ENCODE measurements at regions not wholly inside any gene's neighbourhood (a gene's known extent, or its start where the extent isn't known, plus 50 kb on each side); places are given as distances from the start of the nearest gene placed in this dataset.

DNA sequence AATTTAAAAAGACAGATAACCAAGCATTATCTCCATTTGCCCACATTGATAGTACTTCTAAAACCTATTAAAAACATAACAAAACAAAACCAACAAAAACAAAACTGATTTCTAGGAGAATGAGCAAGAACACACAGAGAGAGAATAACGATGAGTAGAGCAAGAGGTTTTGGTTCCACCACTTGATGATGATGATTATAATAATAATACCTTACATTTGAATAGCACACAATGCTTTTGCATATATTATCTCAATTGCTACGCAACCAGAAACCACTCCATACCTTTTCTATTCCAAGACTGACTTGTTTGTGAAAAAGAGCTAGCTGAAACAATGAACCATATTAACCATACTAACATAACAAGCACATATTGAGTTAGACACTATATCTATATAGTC is 1090.9 kb downstream of the SH3BGRL start:
- BruUV-seq (replicated peaks) = no TSS peak
- DNase-seq (ENCODE audit: unreplicated experiment) = no peak
- Mint-ChIP-seq H3K27me3 (ENCODE audit: insufficient read depth, unreplicated experiment) (peaks cover 5% of the 10 kb centered on the region), H3K36me3 (ENCODE audit: insufficient read depth, unreplicated experiment) (no peaks in the 10 kb centered on the region), H3K27ac (ENCODE audit: low read depth, unreplicated experiment) (no peak overlapping the region), H3K9me3 (ENCODE audit: unreplicated experiment) (peaks cover 7% of the 10 kb centered on the region), H3K4me1 (ENCODE audit: insufficient read depth, unreplicated experiment) (no peaks in the 10 kb centered on the region), H3K4me3 (ENCODE audit: unreplicated experiment) (no peak overlapping the region)
- CTCF ChIA-PET = no interaction called here
- no peak for TF ChIP-seq CTCF (IDR thresholded peaks at IDR 0.05; ENCODE audit: unreplicated experiment)
- intact Hi-C loops (cut with micrococcal nuclease) = no loop called here
- POLR2A ChIA-PET = no interaction called here

GRCh38 chrX:82320569-82320968 is 1118.7 kb downstream of the SH3BGRL start:
- DNase-seq (ENCODE audit: unreplicated experiment) = no peak
- Mint-ChIP-seq H3K4me3 (ENCODE audit: unreplicated experiment) (no peak overlapping the region), H3K27ac (ENCODE audit: low read depth, unreplicated experiment) (no peak overlapping the region), H3K4me1 (ENCODE audit: insufficient read depth, unreplicated experiment) (no peaks in the 10 kb centered on the region), H3K9me3 (ENCODE audit: unreplicated experiment) (no peaks in the 10 kb centered on the region), H3K36me3 (ENCODE audit: insufficient read depth, unreplicated experiment) (no peaks in the 10 kb centered on the region), H3K27me3 (ENCODE audit: insufficient read depth, unreplicated experiment) (no peaks in the 10 kb centered on the region)
- BruUV-seq (replicated peaks) = no TSS peak
- ChIA-PET CTCF (interaction anchor here (0.6 kb wide), 1 partner anchor 102 kb away, joined by 3 read pairs; no protein-coding TSS in a partner anchor), POLR2A (no interaction called here)
- intact Hi-C loops (cut with micrococcal nuclease) = no loop called here
- TF ChIP-seq CTCF (IDR thresholded peaks at IDR 0.05; ENCODE audit: unreplicated experiment) = no peak

- Mint-ChIP-seq H3K9me3 (ENCODE audit: unreplicated experiment) (no peaks in the 10 kb centered on the region), H3K36me3 (ENCODE audit: insufficient read depth, unreplicated experiment) (no peaks in the 10 kb centered on the region), H3K27ac (ENCODE audit: low read depth, unreplicated experiment) (no peak overlapping the region), H3K27me3 (ENCODE audit: insufficient read depth, unreplicated experiment) (no peaks in the 10 kb centered on the region), H3K4me1 (ENCODE audit: insufficient read depth, unreplicated experiment) (no peaks in the 10 kb centered on the region), H3K4me3 (ENCODE audit: unreplicated experiment) (no peak overlapping the region)
- no TSS peak for BruUV-seq (replicated peaks)
- TF ChIP-seq CTCF (IDR thresholded peaks at IDR 0.05; ENCODE audit: unreplicated experiment) = no peak
- CTCF ChIA-PET = no interaction called here
- intact Hi-C loops (cut with micrococcal nuclease) = no loop called here
- POLR2A ChIA-PET = no interaction called here
- DNase-seq (ENCODE audit: unreplicated experiment) = no peak
Measured at GRCh38 chrX:82333575-82333974, 1131.7 kb downstream of the SH3BGRL start.

- DNase-seq (ENCODE audit: unreplicated experiment) = no peak
- Mint-ChIP-seq H3K4me1 (ENCODE audit: insufficient read depth, unreplicated experiment) (no peaks in the 10 kb centered on the region), H3K27me3 (ENCODE audit: insufficient read depth, unreplicated experiment) (peaks cover 8% of the 10 kb centered on the region), H3K36me3 (ENCODE audit: insufficient read depth, unreplicated experiment) (no peaks in the 10 kb centered on the region), H3K9me3 (ENCODE audit: unreplicated experiment) (no peaks in the 10 kb centered on the region), H3K4me3 (ENCODE audit: unreplicated experiment) (no peak overlapping the region), H3K27ac (ENCODE audit: low read depth, unreplicated experiment) (no peak overlapping the region)
- no TSS peak for BruUV-seq (replicated peaks)
- CTCF ChIA-PET = no interaction called here
- POLR2A ChIA-PET = no interaction called here
- intact Hi-C loops (cut with micrococcal nuclease) = no loop called here
- no peak for TF ChIP-seq CTCF (IDR thresholded peaks at IDR 0.05; ENCODE audit: unreplicated experiment)
Measured at GRCh38 chrX:82335772-82336171, 1133.9 kb downstream of the SH3BGRL start.

All from MCF 10A (cell line).